ENCODE measurements at regions not wholly inside any gene's neighbourhood (a gene's known extent, or its start where the extent isn't known, plus 50 kb on each side); places are given as distances from the start of the nearest gene placed in this dataset.

DNA sequence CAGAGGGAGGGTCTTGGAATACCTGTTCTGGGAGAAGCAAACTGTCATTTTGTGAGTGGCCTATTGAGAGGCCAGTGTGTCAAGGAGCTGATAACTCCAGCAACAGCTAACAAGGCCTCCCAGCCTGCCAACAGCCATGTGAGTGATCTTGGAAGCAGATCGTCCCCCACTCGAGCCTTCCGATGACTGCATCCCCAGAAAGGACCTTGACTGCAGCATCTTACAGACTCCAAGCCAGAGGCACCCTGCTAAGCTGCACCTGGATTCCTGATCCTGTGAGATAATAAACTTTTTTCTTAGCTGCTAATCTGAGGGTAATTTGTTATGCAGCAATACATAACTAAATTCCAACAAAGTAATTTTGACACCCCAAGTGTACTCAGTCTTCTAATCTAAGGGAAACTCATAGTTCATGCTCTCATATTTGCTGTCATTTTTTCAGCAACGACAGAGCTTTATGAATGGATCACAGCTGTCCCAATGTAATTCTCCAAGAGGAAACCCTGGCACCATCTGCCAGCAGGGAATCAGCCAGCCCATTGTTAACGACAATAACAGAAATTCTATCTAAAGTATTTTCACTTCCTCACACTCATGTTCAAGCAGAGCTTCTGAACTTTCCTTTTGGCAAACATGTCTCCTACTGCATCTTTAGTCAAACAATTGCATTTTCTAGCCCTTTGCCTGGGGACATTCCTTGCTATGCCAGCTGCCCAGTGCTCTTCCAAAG, 470.2 kb upstream of the BTBD3 start:
- DNase-seq (ENCODE audit: low read depth in 2 of 2), result no peak

GRCh38 chr20:11448554-11448953, 469.1 kb upstream of the BTBD3 start:
- no peak for DNase-seq (ENCODE audit: low read depth in 2 of 2)

- DNase-seq (ENCODE audit: low read depth in 2 of 2), result no peak
Observed at GRCh38 chr20:11451793-11452291, 465.9 kb upstream of the BTBD3 start.

DNA sequence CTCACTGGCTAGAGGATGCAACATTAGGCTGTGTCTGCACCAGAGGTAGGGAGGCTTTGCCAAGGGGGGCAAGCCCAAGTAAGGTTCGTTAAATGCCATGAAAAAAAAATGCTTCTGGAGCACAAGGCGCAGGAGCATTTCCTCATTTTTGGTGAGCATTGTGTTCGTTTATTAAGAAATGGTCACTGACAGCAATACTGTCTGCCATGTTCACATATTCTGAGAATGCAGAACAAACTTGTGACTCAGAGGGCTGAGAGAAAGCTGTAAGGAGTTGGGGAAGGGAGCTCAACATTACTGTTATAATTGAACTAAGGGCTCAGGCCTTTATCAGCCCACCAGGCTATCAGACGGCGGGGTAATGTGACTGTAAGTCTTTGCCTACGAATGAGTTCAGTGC, 465.4 kb upstream of the BTBD3 start:
- DNase-seq (ENCODE audit: low read depth in 2 of 2), result no peak

DNA sequence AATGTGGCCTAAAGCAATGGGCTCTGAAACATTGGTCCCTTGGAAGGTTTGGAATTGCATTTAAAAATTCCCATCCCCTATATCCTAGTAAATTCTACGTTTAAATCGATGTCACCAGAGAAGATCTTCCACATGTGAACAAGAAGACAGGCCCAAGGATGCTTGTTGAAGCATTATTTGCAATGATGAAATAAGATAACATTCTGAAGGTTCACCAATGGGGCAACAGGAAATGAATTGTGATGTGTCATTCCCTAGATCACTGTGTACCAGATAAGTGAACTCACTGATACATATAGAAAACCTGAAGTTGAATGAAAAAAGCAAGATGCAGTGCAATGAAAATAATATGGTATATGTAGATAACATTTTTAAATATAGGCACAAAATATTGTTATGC, 464.3 kb upstream of the BTBD3 start:
- DNase-seq (ENCODE audit: low read depth in 2 of 2), result no peak

- no peak for DNase-seq (ENCODE audit: low read depth in 2 of 2)
Observed at GRCh38 chr20:11454966-11455799, 462.5 kb upstream of the BTBD3 start.

DNA sequence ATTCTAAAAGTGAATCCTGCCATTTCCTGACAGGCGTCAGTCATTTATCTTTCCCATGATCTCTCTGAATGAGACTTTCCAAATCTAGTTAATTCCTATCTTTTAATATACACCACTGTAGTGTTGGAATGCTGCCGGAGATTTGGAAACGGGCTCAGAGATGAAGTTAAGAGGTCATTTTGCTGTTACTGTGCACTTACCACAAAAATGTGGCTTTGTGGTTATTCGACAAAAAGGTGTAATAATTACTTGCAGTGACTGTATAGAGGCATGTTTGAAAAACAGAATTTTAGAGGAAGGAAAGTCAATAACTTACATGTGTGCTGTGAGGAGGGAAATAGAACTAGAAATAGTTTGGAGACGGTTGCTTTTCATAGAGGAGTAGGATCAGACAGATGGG, 460.2 kb upstream of the BTBD3 start:
- no peak for DNase-seq (ENCODE audit: low read depth in 2 of 2)

DNA sequence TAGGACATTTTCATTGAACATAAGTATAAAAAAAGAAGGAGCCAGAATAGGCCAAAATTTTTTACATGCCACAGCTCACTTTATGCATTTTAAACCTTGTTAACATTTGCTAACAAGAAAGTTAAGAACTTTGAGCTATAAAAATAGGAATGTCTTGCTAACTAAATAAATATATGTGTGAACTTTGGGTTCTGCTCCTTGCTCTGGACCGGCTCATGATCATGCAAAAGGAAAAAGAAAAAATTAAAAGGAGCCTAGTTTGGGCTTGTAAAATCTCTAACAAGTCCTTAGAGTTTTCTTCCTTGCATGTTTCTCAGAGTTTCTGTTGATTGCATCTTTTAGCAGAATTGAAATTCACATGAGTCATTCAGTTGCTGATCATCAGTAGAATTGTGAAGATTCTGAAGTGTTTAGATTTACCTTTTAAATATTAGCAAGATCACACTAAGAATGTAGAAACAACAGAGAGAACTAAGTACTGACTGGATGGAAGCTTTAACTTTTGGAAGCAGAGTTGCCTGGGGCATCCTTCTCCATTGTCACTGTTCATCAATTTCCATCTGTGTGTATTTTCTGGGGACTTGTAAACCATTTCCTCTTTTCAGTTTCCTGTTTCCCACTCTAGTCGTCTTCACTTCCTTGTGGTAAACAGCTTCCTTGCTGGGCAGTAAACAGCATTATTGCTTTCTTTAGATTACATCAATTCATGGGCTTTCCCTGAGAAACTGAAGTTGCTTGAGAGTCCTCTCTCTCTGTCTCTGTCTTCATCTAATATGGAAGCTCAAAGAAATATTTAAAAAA, 458.4 kb upstream of the BTBD3 start:
- no peak for DNase-seq (ENCODE audit: low read depth in 2 of 2)

DNA sequence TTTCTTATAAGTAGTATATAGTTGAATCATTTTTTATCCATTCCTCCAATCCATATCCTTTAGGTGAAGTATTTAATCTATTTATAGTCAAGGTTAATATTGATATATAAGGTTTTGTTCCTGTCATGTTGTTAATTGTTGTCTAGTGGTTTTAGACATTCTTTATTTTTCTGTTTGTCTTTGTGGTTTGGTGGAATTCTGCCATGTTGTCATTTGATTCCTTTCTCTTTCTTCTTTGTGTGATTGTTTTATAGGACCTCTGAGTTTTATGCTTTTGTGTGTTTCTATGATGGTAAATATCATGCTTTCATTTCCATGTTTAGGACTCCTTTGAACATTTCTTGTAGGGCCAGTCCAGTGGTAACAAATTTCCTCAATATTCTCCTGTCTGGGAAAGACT, 450.3 kb upstream of the BTBD3 start:
- DNase-seq (ENCODE audit: low read depth in 2 of 2), result no peak

DNA sequence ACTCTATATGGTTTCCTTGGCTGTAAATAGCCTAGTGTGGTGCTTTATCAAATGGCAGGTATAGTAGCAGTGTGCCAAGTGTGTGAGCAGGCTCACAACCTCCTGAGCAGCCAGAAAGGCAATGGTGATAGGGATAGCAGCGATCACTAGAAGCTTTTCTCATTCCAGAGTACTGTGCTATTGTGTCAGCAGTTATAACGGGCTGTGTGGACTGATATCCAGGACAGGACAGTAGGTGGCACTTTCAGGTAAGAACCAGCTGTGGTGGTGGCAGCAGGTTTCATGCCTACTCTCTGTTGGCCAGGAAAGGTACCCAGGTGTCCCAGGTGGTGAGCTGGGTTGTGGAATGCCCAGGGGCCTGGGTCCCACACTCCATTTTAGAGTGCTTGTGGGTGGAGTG, 448.8 kb upstream of the BTBD3 start:
- no peak for DNase-seq (ENCODE audit: low read depth in 2 of 2)

DNA sequence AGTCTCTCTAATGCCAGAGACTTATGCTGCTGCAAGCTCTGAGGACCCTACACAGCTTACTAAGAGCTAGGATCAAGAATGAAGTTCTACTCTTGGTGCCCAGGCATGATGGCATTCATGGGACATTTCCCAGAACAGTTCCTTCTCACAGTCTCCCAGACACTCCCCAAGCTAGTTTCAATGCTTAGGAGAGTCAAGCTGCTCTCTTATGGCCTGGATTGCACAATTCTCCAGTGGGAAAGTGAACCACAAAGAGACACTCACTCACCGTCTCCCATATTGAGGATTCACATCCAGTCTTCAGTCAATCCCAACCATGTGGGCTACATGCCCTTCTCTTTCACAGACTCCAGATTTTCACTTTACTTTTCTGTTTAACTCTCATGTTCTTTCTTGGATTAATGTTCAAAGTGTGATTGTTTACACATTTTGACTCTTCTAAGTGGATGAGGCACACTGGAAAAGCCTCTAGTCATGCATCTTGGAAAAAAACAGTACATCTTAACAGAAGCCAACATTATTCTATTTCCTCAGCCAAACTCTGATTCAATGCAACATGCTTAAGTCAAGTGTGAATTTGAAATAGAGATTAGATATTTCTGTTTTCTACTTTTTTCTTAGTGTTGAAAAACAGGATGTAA, 447.8 kb upstream of the BTBD3 start:
- DNase-seq (ENCODE audit: low read depth in 2 of 2), result no peak

- no peak for DNase-seq (ENCODE audit: low read depth in 2 of 2)
Observed at GRCh38 chr20:11473983-11474382, 443.7 kb upstream of the BTBD3 start.

DNA sequence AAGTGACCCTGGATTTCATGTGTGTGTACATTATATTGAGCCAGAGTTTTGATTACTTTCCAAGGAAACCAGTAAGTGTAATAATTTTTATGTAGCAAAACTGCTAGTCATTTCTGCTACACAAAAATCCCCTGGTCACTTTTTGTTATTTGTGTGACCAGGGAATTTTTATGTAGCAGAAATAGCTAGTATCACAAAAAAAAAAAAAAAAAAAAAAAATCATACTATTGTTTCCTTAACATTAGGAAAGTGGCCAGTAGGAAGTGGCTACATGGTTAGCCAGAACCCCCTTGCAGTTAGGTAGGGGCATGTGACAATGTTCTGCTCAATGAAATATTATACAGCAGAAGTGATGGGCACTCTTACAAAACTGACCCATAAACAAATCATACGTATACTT, 434.0 kb upstream of the BTBD3 start:
- DNase-seq (ENCODE audit: low read depth in 2 of 2), result no peak

DNA sequence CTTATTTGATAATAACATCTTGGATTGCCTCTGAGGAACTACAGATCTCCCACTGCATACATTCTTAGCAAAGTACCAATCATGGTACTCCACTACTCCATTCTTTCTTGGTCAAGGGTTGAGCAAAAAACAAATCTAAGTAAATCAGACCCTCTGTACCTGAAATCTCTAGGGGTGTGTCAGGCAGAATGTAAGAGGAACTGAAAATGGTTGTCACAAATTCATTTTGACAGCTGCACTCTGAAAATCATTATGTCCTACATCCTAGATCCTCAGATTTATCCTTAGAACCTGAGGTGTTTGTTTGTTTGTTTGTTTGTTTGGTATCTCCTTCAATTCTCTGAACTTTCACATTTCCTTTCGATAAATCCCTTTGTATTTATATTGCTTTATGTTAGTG, 433.2 kb upstream of the BTBD3 start:
- DNase-seq (ENCODE audit: low read depth in 2 of 2), result no peak

DNA sequence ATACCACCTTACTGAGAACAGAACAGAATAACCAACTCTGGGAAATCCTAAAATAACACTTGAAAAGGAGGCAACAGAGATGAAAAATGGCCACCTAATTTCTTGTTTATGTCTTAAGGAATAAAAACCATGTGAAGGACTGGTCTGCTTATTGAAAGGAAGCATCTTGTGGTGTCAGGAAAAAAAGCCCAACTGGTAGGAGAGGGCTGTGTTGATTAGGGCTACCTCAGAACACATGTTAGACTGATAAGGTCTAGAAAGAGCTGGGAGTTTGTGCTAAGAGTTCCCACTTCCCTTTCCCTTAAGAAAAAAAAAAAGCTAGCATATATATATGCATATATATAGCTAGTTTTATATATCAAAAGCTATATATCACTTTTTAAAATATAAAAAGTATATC, 425.3 kb upstream of the BTBD3 start:
- DNase-seq (ENCODE audit: low read depth in 2 of 2), result no peak

DNA sequence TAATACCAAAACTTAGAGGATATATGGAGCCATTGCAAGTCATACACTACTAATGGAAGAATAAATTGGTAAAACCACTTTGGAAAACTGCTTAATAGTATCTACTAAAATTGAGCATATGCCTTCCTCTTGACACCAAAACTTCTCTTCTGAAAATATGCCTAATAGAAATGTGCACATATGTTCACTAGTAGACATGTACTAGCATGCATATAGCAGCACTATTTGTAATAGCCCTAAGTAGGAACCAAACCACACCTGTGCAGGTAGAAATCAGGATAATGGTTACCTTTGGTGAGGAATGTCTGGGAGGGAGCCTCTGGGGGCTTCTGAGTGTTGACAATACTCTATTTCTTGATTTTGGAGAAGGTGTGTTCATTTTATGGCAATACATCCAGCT, 424.8 kb upstream of the BTBD3 start:
- no peak for DNase-seq (ENCODE audit: low read depth in 2 of 2)

- no peak for DNase-seq (ENCODE audit: low read depth in 2 of 2)
Observed at GRCh38 chr20:11496380-11496779, 421.3 kb upstream of the BTBD3 start.

- DNase-seq (ENCODE audit: low read depth in 2 of 2), result no peak
Observed at GRCh38 chr20:11497545-11497944, 420.1 kb upstream of the BTBD3 start.

DNA sequence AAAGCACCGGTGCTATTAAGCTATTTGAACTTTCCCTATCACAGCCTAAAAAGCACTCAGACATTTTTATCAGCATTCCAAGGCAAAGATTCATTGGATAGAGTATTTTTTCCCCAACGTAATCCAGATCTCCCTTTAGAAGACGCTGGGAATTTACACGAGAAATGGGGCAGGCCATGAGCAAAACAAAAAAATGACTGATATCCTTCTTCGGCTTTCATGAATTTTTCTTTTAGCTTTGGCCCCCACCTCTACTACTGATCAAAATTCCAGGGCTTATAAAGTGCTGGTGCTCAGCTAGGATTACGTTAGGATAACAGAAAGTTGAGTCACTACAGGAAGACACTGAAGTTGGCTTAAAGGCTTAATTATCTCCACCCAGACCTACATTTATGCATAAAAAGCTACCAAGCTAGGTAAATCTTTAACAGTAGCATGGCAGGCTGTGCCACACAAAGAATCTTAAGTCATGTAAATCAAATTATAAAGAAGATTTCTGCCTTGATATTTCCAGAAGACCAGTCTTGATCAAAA, 418.5 kb upstream of the BTBD3 start:
- no peak for DNase-seq (ENCODE audit: low read depth in 2 of 2)

DNA sequence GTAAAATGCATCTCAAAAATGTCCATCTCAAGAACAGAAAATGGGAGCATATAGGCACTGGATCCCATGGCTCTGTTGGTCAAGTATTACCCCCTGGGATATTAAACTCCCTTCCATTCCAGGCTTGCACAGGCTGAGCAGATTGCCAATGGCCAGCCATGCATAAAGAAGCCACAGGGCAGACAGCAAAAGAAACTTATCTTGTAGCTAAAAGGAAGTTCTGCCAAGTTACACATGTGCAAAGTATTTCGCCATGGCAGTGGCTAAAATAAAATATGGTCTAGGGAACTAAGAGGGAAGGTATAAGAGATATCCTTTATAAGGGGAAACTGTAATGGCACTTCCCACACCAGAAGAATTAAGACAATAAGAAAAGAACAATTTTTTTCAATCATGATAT, 415.6 kb upstream of the BTBD3 start:
- DNase-seq (ENCODE audit: low read depth in 2 of 2), result no peak

GRCh38 chr20:11502671-11503070, 415.0 kb upstream of the BTBD3 start:
- DNase-seq (ENCODE audit: low read depth in 2 of 2), result no peak

- no peak for DNase-seq (ENCODE audit: low read depth in 2 of 2)
Observed at GRCh38 chr20:11509776-11510175, 407.9 kb upstream of the BTBD3 start.
